GM23338 (cell line): ENCODE measurements at regions not wholly inside any gene's neighbourhood (a gene's known extent, or its start where the extent isn't known, plus 50 kb on each side); places are given as distances from the start of the nearest gene placed in this dataset.

Experiments used
- CTCF ChIP-seq, 2 experiments: fragments of 200-600 bp in 1 of 2; sonication (generic) in 1 of 2; conservative IDR thresholded peaks; 2 replicates each; pipeline versions ENCODE4 v1.5.1 to v1.6.1; 2016 to 2017; ENCODE audit warnings: antibody characterized with exemption in 2 of 2, low read depth in 2 of 2, mild to moderate bottlenecking in 2 of 2, moderate library complexity in 1 of 2
- EZH2phosphoT487 ChIP-seq: fragments of 200-600 bp; sonication (generic); IDR thresholded peaks from one replicate; pipeline ENCODE4 v1.8.1; 2018; ENCODE audit warnings: antibody characterized with exemption; ENCODE audit not compliant: unreplicated experiment
- NANOG ChIP-seq: IDR thresholded peaks from 2 replicates; pipeline ENCODE4 v1.6.1; 2016; ENCODE audit warnings: antibody characterized with exemption, borderline replicate concordance
- POLR2AphosphoS5 ChIP-seq: IDR thresholded peaks from 2 replicates; pipeline ENCODE4 v1.6.1; 2016; ENCODE audit warnings: antibody characterized with exemption, low read depth

GRCh38 chr9:16120231-16120641 lies 567.4 kb downstream of the CCDC171 start:
- TF ChIP-seq POLR2AphosphoS5 (no peak), CTCF (conservative IDR thresholded peaks at IDR 0.05; ENCODE audit: low read depth in 2 of 2) (no peak), NANOG (no peak), EZH2phosphoT487 (no peak)
